Stimulated activated CD8-positive, alpha-beta memory T cell treated with anti-CD3 and anti-CD28 coated beads, Interleukin-7, amount 100 ng/mL, for 1 hour (primary cell): ENCODE measurements at regions not wholly inside any gene's neighbourhood (a gene's known extent, or its start where the extent isn't known, plus 50 kb on each side); places are given as distances from the start of the nearest gene placed in this dataset.

Source experiments
- DNase-seq, 2 donors: peaks; one replicate each; pipeline ENCODE4 v3.0.0-alpha.2; 2020; ENCODE audit warnings: low read depth in 2 of 2

- DNase-seq: no peak
Observed at GRCh38 chr11:104433751-104434150, 269.8 kb upstream of the PDGFD start.

GRCh38 chr11:104432981-104433380 lies 269.0 kb upstream of the PDGFD start:
- no peak for DNase-seq

- no peak for DNase-seq
Observed at GRCh38 chr11:104432526-104432925, 268.6 kb upstream of the PDGFD start.

GRCh38 chr11:104422324-104422944 lies 258.5 kb upstream of the PDGFD start:
- no peak for DNase-seq

GRCh38 chr11:104410336-104410735 lies 246.4 kb upstream of the PDGFD start:
- no peak for DNase-seq

- DNase-seq: no peak
Observed at GRCh38 chr11:104408630-104409029, 244.7 kb upstream of the PDGFD start.

GRCh38 chr11:104405277-104405676 lies 241.3 kb upstream of the PDGFD start:
- DNase-seq: no peak

- DNase-seq: no peak
Observed at GRCh38 chr11:104404231-104405175, 240.6 kb upstream of the PDGFD start.

- DNase-seq: no peak
Observed at GRCh38 chr11:104402812-104403521, 239.0 kb upstream of the PDGFD start.

- no peak for DNase-seq
Observed at GRCh38 chr11:104394508-104394907, 230.6 kb upstream of the PDGFD start.

- DNase-seq: no peak
Observed at GRCh38 chr11:104390651-104391050, 226.7 kb upstream of the PDGFD start.

GRCh38 chr11:104385884-104386283 lies 221.9 kb upstream of the PDGFD start:
- no peak for DNase-seq

- DNase-seq: no peak
Observed at GRCh38 chr11:104380358-104380757, 216.4 kb upstream of the PDGFD start.

- no peak for DNase-seq
Observed at GRCh38 chr11:104372111-104372510, 208.2 kb upstream of the PDGFD start.

GRCh38 chr11:104370478-104370877 lies 206.5 kb upstream of the PDGFD start:
- DNase-seq: no peak

- no peak for DNase-seq
Observed at GRCh38 chr11:104369761-104370160, 205.8 kb upstream of the PDGFD start.

- no peak for DNase-seq
Observed at GRCh38 chr11:104366321-104366734, 202.4 kb upstream of the PDGFD start.

GRCh38 chr11:104365676-104366075 lies 201.7 kb upstream of the PDGFD start:
- DNase-seq: no peak

- DNase-seq: no peak
Observed at GRCh38 chr11:104361975-104362374, 198.0 kb upstream of the PDGFD start.

GRCh38 chr11:104352036-104352435 lies 188.1 kb upstream of the PDGFD start:
- DNase-seq: no peak

- no peak for DNase-seq
Observed at GRCh38 chr11:104343578-104343977, 179.6 kb upstream of the PDGFD start.

- no peak for DNase-seq
Observed at GRCh38 chr11:104340590-104340989, 176.6 kb upstream of the PDGFD start.
